AG08395 (cell line): ENCODE measurements at regions not wholly inside any gene's neighbourhood (a gene's known extent, or its start where the extent isn't known, plus 50 kb on each side); places are given as distances from the start of the nearest gene placed in this dataset.
"Not testable (repeated sequence)": the region's sequence is repeated elsewhere in the genome, so short reads cannot be mapped to it uniquely, and the experiment has no call there.

ENCODE experiments used
- DNase-seq: peaks from one replicate; pipeline ENCODE4 v3.0.0; 2012; ENCODE audit warnings: mixed read lengths, low spot score

GRCh38 chr20:63145156-63145555 lies 70.8 kb downstream of the YTHDF1 start:
- DNase-seq, result no peak

GRCh38 chr20:63142933-63143332 lies 73.0 kb downstream of the YTHDF1 start:
- no peak for DNase-seq

- no peak for DNase-seq
Measured at GRCh38 chr20:63141531-63141930, 74.4 kb downstream of the YTHDF1 start.

GRCh38 chr20:63140514-63141433 lies 75.2 kb downstream of the YTHDF1 start:
- DNase-seq, result no peak

- DNase-seq, result no peak
Measured at GRCh38 chr20:63139837-63140236, 76.1 kb downstream of the YTHDF1 start.

GRCh38 chr20:63139356-63139755 lies 76.6 kb downstream of the YTHDF1 start:
- DNase-seq, result no peak

- DNase-seq, result no peak
Measured at GRCh38 chr20:63138855-63139341, 77.0 kb downstream of the YTHDF1 start.

- no peak for DNase-seq
Measured at GRCh38 chr20:63137851-63138415, 78.0 kb downstream of the YTHDF1 start.

GRCh38 chr20:63136296-63136695 lies 79.6 kb downstream of the YTHDF1 start:
- no peak for DNase-seq

GRCh38 chr20:63135411-63135810 lies 80.5 kb downstream of the YTHDF1 start:
- DNase-seq, result no peak

- DNase-seq, result not testable (repeated sequence)
Measured at GRCh38 chr20:63134711-63135361, 81.1 kb downstream of the YTHDF1 start.

GRCh38 chr20:63134201-63134612 lies 81.7 kb downstream of the YTHDF1 start:
- no peak for DNase-seq

GRCh38 chr20:63133481-63134091 lies 82.3 kb downstream of the YTHDF1 start:
- DNase-seq, result no peak

GRCh38 chr20:63132715-63133471 lies 83.0 kb downstream of the YTHDF1 start:
- no peak for DNase-seq

GRCh38 chr20:63132131-63132714 lies 83.7 kb downstream of the YTHDF1 start:
- no peak for DNase-seq

- no peak for DNase-seq
Measured at GRCh38 chr20:63130658-63131577, 85.0 kb downstream of the YTHDF1 start.

GRCh38 chr20:63129991-63130657 lies 85.8 kb downstream of the YTHDF1 start:
- no peak for DNase-seq

- no peak for DNase-seq
Measured at GRCh38 chr20:63129376-63129965, 86.5 kb downstream of the YTHDF1 start.

- no peak for DNase-seq
Measured at GRCh38 chr20:63128956-63129355, 87.0 kb downstream of the YTHDF1 start.
